ENCODE measurements at regions not wholly inside any gene's neighbourhood (a gene's known extent, or its start where the extent isn't known, plus 50 kb on each side); places are given as distances from the start of the nearest gene placed in this dataset.

GRCh38 chr15:91710080-91710698, 143.3 kb upstream of the SLCO3A1 start:
- Histone ChIP-seq H3K9ac (no peak overlapping the region), H3K4me1 (no peaks in the 10 kb centered on the region), H3K9me3 (ENCODE audit: low read depth) (no peaks in the 10 kb centered on the region), H3F3A (ENCODE audit: low read depth) (no peaks in the 10 kb centered on the region), H3K4me2 (no peak overlapping the region), H3K27ac (no peak overlapping the region), H4K20me1 (ENCODE audit: low read depth) (no peaks in the 10 kb centered on the region), H3K27me3 (no peaks in the 10 kb centered on the region), H3K4me3 (no peak overlapping the region), H3K36me3 (no peaks in the 10 kb centered on the region), H2AFZ (replicated peaks) (no peak overlapping the region), H3K79me2 (ENCODE audit: low read depth) (no peaks in the 10 kb centered on the region)
- no peak overlapping the region for H3K27ac Mint-ChIP-seq
- DNase-seq (ENCODE audit: low spot score), result no peak
- H3K4me3 Mint-ChIP-seq, result no peak overlapping the region
- no peak for TF ChIP-seq EZH2phosphoT487 (IDR thresholded peaks at IDR 0.05)
- no peaks in the 10 kb centered on the region for H3K9me3 Mint-ChIP-seq
- H3K27me3 Mint-ChIP-seq (ENCODE audit: insufficient read depth, low read depth), result peaks cover 5% of the 10 kb centered on the region
- H3K4me1 Mint-ChIP-seq, result peaks cover 37% of the 10 kb centered on the region
- no peaks in the 10 kb centered on the region for H3K36me3 Mint-ChIP-seq

- Histone ChIP-seq H3K27me3 (no peaks in the 10 kb centered on the region), H4K20me1 (ENCODE audit: low read depth) (no peaks in the 10 kb centered on the region), H3K9ac (no peak overlapping the region), H3K4me3 (no peak overlapping the region), H3F3A (ENCODE audit: low read depth) (no peaks in the 10 kb centered on the region), H3K36me3 (no peaks in the 10 kb centered on the region), H3K4me2 (no peak overlapping the region), H3K4me1 (no peaks in the 10 kb centered on the region), H3K79me2 (ENCODE audit: low read depth) (no peaks in the 10 kb centered on the region), H3K9me3 (ENCODE audit: low read depth) (no peaks in the 10 kb centered on the region), H3K27ac (no peak overlapping the region), H2AFZ (replicated peaks) (no peak overlapping the region)
- Mint-ChIP-seq H3K36me3 (no peaks in the 10 kb centered on the region), H3K4me1 (peaks cover 36% of the 10 kb centered on the region), H3K4me3 (no peak overlapping the region), H3K27me3 (ENCODE audit: insufficient read depth, low read depth) (peaks cover 7% of the 10 kb centered on the region), H3K9me3 (no peaks in the 10 kb centered on the region), H3K27ac (peak overlapping the region; percentile 30)
- DNase-seq (ENCODE audit: low spot score), result no peak
- TF ChIP-seq EZH2phosphoT487 (IDR thresholded peaks at IDR 0.05) (no peak), CTCF (IDR thresholded peaks at IDR 0.05) (no peak), EZH2 (IDR thresholded peaks at IDR 0.05) (no peak)
Observed at GRCh38 chr15:91711384-91712033, 142.0 kb upstream of the SLCO3A1 start.

DNA sequence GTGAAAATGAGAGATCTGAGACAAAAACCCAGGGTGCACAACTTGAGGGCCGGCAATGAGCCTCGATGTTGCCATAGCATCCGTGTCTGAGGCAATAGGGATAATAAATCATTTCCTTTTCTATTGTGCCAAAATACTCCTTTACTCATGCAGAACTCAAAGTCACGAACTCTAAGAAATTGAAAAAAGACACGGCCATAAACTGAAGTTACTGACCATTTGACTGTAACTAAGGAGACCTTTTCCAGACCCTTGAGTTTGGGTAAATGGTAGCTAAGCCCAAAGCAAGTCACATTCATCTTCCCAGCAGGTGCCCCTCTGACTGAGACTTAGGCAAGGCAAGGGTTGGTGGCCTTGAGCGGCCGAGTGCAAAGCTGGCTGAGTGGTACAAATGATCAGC, 141.2 kb upstream of the SLCO3A1 start:
- Histone ChIP-seq H3K36me3 (no peaks in the 10 kb centered on the region), H3K4me3 (no peak overlapping the region), H3F3A (ENCODE audit: low read depth) (no peaks in the 10 kb centered on the region), H4K20me1 (ENCODE audit: low read depth) (no peaks in the 10 kb centered on the region), H3K27ac (no peak overlapping the region), H3K4me2 (no peak overlapping the region), H3K79me2 (ENCODE audit: low read depth) (no peaks in the 10 kb centered on the region), H3K9me3 (ENCODE audit: low read depth) (no peaks in the 10 kb centered on the region), H3K9ac (no peak overlapping the region), H2AFZ (replicated peaks) (no peak overlapping the region), H3K4me1 (no peaks in the 10 kb centered on the region), H3K27me3 (no peaks in the 10 kb centered on the region)
- H3K4me3 Mint-ChIP-seq, result no peak overlapping the region
- no peak overlapping the region for H3K27ac Mint-ChIP-seq
- no peaks in the 10 kb centered on the region for H3K9me3 Mint-ChIP-seq
- peaks cover 7% of the 10 kb centered on the region for H3K27me3 Mint-ChIP-seq (ENCODE audit: insufficient read depth, low read depth)
- H3K36me3 Mint-ChIP-seq, result no peaks in the 10 kb centered on the region
- no peak for TF ChIP-seq EZH2 (IDR thresholded peaks at IDR 0.05)
- TF ChIP-seq CTCF (IDR thresholded peaks at IDR 0.05), result no peak
- no peak for TF ChIP-seq EZH2phosphoT487 (IDR thresholded peaks at IDR 0.05)
- H3K4me1 Mint-ChIP-seq, result peaks cover 33% of the 10 kb centered on the region
- peak; percentile 10 for DNase-seq (ENCODE audit: low spot score)

DNA sequence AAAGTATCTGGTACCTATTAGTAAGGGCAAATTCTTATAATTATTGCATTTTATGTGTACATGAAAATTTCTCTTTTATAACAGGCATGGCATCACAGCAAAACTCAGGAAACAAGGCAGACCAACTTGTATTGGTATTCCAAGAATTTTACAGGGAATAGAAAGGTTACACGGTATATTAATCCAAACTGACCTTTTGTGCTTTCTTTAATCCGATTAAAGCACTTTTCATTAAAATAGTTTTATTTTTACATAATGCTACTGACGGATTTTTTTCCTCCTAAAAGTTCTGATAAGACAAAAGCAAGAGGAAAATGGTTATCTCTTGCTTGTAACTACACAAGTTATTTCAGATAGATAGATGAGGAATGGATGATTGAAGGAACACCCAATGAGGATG, 137.0 kb upstream of the SLCO3A1 start:
- DNase-seq (ENCODE audit: low spot score), result no peak
- peaks cover 5% of the 10 kb centered on the region for H3K27me3 Mint-ChIP-seq (ENCODE audit: insufficient read depth, low read depth)
- no peaks in the 10 kb centered on the region for H4K20me1 ChIP-seq (ENCODE audit: low read depth)

More for the DNA sequence above, 137.0 kb upstream of the SLCO3A1 start:
- H3K4me3 Mint-ChIP-seq, result no peak overlapping the region
- peaks cover 23% of the 10 kb centered on the region for H3K4me1 Mint-ChIP-seq
- H3K36me3 ChIP-seq, result no peaks in the 10 kb centered on the region
- TF ChIP-seq CTCF (IDR thresholded peaks at IDR 0.05), result no peak
- TF ChIP-seq EZH2 (IDR thresholded peaks at IDR 0.05), result no peak
- no peak for TF ChIP-seq EZH2phosphoT487 (IDR thresholded peaks at IDR 0.05)
- no peak overlapping the region for H3K4me3 ChIP-seq
- H3K4me2 ChIP-seq, result no peak overlapping the region
- no peak overlapping the region for H2AFZ ChIP-seq (replicated peaks)
- H3K9ac ChIP-seq, result no peak overlapping the region
- no peaks in the 10 kb centered on the region for H3K27me3 ChIP-seq
- H3K9me3 ChIP-seq (ENCODE audit: low read depth), result no peaks in the 10 kb centered on the region
- no peak overlapping the region for H3K27ac Mint-ChIP-seq
- H3K36me3 Mint-ChIP-seq, result no peaks in the 10 kb centered on the region
- H3K9me3 Mint-ChIP-seq, result no peaks in the 10 kb centered on the region
- no peaks in the 10 kb centered on the region for H3K79me2 ChIP-seq (ENCODE audit: low read depth)
- H3K27ac ChIP-seq, result no peak overlapping the region
- H3F3A ChIP-seq (ENCODE audit: low read depth), result no peaks in the 10 kb centered on the region
- no peaks in the 10 kb centered on the region for H3K4me1 ChIP-seq

Measured in neural progenitor cell (in vitro differentiated cells).